Gastroesophageal sphincter (tissue), 3 donors: ENCODE measurements at regions not wholly inside any gene's neighbourhood (a gene's known extent, or its start where the extent isn't known, plus 50 kb on each side); places are given as distances from the start of the nearest gene placed in this dataset.

ENCODE experiments used
- CTCF ChIP-seq, 4 experiments: fragments of 200-600 bp in 2 of 4; fragments of 450-650 bp in 2 of 4; sonication (generic) in 1 of 4; IDR thresholded peaks; one replicate each; pipeline ENCODE4 v1.5.1; 2017 to 2019; ENCODE audit warnings: antibody characterized with exemption in 4 of 4, mild to moderate bottlenecking in 2 of 4, moderate library complexity in 2 of 4
- EP300 ChIP-seq: sonication (generic); formaldehyde crosslinking; IDR thresholded peaks from one replicate; pipeline ENCODE4 v1.6.1; 2017; ENCODE audit warnings: antibody characterized with exemption, mild to moderate bottlenecking
- POLR2AphosphoS5 ChIP-seq: sonication (generic); formaldehyde crosslinking; IDR thresholded peaks from one replicate; pipeline ENCODE4 v1.6.1; 2017; ENCODE audit warnings: antibody characterized with exemption

- no peak for TF ChIP-seq POLR2AphosphoS5
- TF ChIP-seq CTCF (IDR thresholded peaks at IDR 0.05), result no peak
- TF ChIP-seq EP300, result no peak
Observed at GRCh38 chr9:78573669-78574068, 276.7 kb downstream of the PSAT1 start.
